T-helper 1 cell treated with Interleukin-12 subunit alpha and Interleukin-12 subunit beta and Interleukin-4 antibody, amounts not matched to agents 30 ng/mL and 1 ng/mL, for 36 hours (primary cell): ENCODE measurements at regions not wholly inside any gene's neighbourhood (a gene's known extent, or its start where the extent isn't known, plus 50 kb on each side); places are given as distances from the start of the nearest gene placed in this dataset.
"Not testable (repeated sequence)": the region's sequence is repeated elsewhere in the genome, so short reads cannot be mapped to it uniquely, and the experiment has no call there.

Source experiments
- intact Hi-C: fragments of 100-400 bp; cut with micrococcal nuclease; formaldehyde crosslinking; loops from one replicate; pipeline ENCODE4 v1.15.1; 2024

DNA sequence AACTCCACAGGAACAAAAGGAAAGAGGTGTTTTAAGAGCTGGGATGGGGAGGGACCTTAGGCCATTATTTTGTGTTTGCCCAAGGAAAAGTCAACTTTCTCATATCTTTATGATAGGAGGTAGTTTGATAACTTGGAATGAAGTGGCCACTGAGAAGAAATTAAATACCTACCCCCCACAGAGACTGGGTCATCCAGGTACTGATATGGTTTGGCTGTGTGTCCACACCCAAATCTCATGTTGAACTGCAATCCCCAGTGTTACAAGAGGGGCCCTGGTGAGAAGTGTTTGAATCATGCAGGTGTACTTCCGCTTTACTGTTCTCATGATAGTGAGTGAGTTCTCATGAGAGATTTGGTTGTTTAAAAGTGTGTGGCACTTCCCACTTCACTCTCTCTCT lies 477.9 kb upstream of the KIF2B start:
- intact Hi-C loops: no loop called here

DNA sequence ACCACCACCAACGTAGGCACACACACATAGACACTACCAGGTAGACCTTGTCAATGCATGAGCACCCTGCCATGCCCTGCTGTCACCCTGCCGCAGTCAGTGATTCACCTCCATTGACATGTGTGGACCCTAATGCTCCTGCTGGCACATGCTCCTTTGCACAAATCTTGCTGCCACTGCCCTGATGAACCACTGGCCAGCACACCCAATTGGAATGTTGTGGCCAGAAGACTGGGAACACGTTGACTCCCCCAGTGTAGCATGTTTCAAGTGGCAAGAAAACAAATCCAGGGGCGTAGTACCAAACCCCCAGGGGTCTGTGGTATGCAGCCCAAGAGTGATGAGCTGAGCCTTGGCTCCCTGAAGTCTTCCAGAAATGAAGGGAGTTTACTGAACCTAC lies 486.4 kb upstream of the KIF2B start:
- intact Hi-C loops: no loop called here

DNA sequence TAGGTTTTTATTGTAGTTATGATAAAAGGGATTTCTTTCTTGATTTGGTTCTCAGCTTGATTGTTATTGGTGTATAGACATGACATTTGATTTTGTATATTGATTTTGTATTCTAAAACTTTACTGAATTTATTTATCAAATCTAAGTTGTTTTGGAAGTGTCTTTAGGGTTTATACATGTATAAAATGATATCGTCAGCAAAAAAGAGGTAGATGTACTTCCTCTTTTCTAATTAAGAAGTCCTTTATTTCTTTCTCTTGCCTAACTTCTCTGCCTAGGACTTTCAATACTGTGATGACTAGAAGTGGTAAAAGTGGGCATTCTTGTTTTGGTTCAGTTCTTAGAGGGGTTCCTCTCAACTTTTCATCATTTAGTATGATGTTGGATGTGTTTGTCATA lies 487.3 kb upstream of the KIF2B start:
- intact Hi-C loops: no loop called here

DNA sequence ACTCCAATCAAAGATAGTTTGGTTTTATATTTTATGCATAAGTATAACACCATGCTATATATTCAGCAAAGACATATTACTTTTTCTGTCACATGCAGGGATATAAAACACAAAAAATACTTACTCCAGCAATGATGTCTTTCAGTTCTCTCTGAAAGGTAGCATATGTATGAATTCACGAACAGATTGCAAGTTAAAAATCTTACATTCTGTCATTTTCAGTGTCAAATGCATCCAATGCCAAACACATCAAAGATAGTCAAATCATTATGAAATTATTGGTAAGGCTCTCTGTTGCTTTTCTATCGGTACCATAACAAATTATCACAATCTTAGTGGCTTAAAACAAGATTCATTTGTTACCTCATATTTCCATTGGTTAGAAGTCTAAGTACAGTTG lies 492.0 kb upstream of the KIF2B start:
- intact Hi-C loops: no loop called here

DNA sequence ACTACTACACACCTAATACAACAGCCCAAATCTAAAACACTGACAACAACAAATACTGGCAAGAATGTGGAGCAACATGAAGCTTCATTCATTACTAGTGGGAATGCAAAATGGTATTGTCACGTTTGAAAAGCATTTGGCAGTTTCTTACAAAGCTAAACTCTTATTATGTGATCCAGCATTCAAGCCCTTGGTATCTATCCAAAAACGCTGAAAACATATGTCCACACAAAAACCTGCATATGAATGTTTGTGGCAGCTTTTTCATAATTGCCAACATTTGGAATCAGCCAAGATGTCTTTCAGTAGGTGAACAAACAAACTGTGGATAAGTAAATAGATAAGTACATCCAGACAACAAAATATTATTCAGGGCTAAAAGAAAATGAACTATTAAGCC lies 501.1 kb upstream of the KIF2B start:
- intact Hi-C loops: no loop called here

DNA sequence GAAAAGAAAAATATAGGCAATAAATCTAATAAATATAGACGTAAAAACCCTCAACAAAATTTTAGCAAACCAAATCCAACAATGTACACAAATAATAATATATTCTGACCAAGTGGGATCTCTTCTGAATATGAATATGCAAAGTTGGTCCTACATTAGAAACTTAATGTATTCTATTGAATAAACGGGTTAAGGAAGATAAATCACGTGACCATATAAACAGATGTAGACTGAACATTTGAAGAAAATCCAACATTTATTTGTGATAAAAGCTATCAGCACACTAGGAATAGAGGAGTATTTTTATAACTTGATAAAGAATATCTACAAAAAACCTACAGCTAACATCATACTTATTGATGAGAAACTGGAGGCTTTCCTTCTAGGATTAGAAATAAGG lies 502.8 kb upstream of the KIF2B start:
- intact Hi-C loops: no loop called here

DNA sequence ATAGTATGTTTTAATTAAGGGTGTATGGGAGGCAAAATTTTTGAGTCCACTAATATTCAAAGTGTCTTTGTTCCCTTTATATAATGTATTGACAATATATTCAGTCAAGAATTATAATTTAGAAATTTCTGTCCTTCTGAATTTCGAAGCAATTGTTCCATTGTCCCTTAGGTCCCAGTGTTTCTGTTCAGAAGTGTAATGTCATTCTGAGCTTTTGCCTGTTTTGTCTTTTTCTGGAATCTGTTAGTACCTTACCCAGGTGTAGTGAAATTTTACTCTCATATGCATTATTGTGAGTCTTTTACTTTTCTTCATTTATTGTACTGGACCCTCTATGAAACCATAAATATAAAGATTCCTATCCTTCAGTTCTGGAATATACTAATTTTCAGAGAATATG lies 505.7 kb upstream of the KIF2B start:
- intact Hi-C loops: no loop called here

DNA sequence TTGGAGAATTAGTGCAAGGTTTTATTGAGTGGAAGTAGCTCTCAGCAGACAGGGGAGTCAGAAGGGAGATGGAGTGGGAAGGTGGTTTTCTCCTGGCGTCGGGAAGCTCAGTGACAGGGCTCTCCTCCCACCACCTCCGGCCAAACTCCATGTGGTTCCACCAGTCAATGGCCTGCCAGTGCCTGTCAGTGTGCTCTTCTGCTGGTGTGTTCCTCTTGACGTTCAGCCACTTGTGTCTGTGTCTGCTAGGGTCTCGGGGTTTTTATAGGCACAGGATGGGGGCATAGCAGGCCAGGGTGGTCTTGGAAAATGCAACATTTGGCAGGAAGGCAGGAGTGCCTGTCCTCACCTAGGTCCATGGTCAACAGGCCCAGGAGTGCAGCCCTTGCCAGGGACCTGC lies 506.7 kb upstream of the KIF2B start:
- intact Hi-C loops: no loop called here

DNA sequence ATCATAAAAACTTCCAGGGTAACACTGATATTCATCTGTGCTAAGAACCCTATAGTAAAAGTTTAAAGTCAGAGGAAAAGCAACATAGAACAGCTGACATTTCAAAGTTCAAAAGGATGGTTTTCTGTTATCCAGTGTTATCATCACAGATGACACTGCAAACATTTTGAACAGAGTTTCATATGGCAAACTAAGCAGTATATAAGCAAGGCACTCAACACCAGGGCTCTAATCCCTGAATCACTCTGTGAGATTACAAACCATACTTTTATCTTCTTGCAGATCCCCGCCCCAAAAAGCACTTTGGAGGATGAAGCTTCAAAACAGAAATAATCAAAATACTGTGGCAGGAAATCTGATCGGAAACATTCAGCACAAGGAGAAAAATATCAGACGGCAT lies 508.2 kb upstream of the KIF2B start:
- intact Hi-C loops: no loop called here

DNA sequence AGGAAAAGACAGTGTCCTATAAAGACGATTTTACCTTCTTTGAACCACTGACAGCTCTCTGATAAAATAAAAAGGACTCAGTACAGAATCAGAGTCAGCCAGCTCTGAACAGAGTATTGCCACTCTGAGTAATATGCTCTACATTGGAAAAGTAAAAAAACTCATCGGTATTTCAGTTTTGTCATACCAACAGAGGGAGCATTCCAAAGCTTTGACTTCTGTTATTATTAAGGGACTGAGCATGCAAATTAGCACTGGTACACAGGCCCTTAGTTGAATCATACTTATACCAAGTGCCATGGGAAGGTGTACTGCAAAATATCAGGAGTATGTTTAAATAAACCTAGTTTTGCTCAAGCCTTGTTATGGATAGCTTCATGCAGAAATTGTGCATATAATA lies 509.0 kb upstream of the KIF2B start:
- intact Hi-C loops: no loop called here

DNA sequence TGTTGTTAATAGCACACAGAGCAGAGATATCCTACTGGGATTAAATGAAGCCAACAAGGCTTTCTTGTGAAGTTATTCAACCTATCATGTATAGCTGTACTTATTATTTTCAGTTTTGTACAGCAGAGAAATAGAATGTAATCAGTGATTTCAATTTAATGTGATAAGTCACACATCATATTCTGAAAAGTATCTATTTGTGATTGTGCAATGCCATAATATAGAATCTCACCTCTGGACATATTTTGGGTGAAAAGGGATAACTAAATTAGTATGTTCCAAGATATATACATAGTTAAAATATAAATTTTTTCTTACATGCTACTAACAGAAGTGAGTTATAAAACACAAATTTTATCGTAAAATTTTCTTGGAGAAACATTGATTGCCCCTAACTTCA lies 544.3 kb upstream of the KIF2B start:
- intact Hi-C loops: no loop called here

DNA sequence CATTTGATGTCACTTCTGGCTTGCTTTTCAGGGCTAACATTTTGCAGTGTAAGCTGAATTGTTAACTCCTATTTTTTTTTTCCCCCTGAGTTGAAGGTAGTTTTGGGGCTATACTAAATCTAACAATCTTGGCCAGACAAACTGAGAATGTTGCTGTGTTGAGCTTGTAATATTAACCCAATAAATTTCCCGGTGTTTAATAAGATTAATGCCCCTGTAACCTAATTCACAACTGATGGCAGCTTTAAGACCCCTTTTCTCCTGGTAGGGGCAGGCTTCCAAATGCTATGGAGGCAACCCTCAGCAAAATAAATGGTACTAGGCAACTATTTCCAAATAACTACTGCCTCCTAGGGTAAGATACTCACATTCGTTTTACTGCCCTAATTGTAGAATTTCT lies 549.6 kb upstream of the KIF2B start:
- intact Hi-C loops: no loop called here

DNA sequence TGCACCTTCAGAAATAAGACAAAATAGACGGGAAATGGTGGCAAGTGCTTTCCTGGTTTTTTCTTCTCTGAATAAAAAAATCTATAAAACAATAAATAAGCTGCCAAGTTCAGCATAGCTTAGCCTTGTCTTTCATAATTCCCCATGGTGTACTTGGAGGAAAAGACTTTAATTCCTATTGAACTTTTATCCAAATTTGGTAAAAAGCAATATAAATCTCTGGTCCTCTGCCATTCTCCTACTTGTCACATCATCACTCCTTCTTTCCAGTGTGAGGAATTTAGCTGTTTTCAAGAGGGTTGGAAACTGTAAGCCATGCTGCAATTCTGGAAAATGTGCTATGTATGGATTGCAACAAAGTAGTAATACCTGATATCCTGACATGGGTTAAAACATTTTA lies 551.8 kb upstream of the KIF2B start:
- intact Hi-C loops: no loop called here

DNA sequence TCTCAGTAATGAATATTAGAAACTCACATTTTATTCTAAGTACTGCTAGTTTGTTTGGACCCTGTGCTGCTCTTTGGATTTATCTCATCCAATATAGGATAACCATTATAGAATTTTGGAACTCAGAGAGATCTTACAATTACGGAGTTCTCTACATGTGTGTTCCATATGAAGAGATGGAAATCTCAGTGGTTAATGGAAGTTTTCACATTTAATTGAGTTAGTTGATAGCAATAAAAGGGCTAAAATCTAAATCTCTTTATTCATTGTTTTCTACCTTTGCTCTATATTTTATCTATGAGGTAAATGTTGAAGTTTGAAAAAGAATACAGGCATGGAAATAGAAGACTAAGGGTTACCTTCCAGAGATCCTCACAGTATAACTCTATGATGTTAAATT lies 558.0 kb upstream of the KIF2B start:
- intact Hi-C loops: no loop called here

DNA sequence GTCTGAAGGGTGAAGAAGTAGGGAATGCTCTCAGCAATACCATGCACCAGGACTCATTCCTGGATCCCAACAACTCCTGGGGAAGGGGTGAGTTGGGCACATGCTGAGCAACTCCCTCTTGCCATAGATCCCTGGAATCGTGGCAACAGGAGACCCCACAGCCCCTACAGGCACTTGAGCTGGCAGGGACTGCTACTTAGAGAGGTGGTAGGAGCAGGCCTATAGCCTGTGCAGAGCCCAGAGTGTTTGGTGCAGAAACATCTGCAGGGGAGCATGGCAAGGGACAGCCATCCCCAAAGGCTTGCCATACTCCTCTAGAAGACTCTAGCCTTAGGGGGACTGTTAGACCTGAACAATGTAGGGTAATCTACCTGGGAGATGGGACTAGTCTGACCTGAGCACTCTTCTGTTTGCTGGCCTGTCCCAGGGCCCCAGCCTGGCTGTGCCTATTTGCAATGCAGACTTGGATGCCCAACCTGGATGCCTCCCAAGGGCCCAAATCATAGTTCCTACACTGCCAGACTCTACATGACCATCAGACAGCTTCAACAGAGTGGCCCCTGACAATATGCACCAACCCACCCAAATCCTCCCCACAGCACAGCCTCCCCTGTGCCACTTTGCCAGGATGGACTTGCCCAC lies 568.6 kb upstream of the KIF2B start:
- intact Hi-C loops: no loop called here

DNA sequence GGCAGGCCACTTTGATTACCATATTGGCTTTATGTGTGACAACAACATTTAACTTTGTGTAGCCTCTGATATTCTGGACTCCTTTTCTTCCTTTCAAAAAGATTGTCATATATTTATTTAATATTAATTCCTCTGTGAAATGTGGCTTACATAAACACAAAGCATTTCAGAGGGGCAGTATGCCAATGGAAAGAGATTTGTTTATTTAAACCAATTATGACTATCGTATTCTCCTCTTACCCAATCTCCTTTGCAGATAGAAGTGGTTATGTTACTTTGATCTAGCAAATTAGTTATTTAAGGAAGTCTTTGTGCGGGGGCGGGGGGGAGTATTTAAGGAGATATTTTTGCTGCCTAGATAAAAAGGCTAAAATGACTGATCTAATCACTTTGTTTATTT lies 573.7 kb upstream of the KIF2B start:
- intact Hi-C loops: no loop called here

DNA sequence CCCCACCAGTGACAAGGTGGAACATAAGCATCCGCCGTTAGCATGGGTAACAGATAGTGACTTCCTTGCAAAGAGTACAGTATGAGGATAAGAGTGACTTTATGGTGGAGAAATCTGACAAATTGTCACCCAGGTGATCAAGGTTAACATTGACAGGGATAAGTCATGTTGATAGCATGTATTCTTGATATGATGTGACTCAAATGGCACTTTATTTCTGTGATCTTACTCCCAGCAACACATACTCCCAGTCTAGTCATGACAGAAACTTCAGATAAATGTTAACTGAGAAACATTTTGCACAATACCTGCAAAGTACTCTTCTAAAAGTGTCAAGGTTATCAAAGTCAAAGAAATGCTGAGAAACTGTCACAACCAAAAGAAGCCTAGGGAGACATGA lies 588.6 kb upstream of the KIF2B start:
- intact Hi-C loops: no loop called here

DNA sequence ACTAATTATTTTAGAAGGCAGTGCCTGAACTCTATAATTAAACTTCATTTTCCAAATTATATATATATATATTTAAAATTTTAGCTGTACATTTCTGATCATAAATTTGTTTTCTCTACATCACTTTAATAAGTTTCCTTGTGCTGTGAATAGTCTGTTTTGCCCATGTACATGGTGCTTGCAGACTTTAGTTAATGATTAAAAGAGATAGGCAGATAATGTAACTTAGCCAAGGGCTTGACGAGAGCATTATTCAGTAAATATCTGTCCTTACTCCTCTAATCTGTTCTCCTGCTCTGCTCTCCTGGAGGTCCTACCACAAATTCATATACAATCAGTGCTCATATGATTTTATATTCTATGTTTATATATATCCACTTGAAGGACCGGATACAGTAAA lies 595.2 kb upstream of the KIF2B start:
- intact Hi-C loops: no loop called here

DNA sequence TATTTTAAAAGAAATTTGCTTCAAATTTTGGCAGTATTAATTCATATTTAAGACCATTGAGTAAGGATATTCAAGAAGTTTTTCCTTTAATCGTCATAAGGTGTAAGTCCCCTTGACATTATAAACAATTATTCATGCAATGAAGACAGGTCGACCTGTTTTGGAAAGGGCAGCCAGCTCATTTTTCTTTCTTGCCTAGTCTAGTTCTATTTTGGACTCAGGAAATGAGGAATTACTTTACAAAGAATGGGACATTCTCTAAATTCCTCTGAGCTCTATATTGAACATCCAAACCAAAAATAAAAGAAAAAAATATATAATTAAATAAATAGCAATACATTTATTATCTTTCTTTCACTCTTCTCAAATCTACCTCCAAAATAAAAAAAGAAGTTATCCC lies 595.6 kb upstream of the KIF2B start:
- intact Hi-C loops: no loop called here

DNA sequence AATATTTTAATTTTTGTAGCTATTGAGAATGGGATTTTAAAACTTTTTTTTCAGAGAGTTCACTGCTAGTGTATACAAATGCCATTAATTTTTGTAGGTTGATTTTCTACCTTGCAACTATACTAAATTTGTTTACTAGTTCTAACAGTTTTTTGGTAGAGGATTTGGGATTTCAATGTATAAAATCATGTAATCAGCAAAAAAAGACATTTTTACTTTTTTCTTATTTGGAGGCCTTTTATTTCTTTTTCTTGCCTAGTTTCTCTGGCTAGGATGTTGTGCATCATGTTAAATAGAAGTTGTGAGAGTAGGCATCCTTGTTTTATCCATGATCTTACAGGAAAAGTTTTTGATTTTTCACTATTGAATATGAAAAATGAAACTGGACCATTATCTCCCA lies 602.9 kb upstream of the KIF2B start:
- intact Hi-C loops: no loop called here

DNA sequence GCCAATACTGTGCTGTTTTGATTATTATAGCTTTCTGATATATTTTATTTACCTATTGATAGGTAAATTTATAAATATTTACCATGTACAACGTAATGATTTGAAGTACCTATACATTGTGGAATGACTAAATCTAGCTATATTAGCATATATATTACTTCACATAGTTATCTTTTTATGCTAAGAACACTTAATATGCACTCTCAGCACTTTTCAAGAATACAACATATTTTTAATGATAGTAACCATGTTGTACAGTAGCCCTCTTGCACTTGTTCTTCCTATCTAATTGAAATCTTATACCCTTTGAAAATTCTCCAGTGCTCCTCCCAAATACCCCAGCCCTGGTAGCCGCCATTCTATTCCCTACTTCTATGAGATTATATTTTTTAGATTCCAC lies 604.0 kb upstream of the KIF2B start:
- intact Hi-C loops: no loop called here

DNA sequence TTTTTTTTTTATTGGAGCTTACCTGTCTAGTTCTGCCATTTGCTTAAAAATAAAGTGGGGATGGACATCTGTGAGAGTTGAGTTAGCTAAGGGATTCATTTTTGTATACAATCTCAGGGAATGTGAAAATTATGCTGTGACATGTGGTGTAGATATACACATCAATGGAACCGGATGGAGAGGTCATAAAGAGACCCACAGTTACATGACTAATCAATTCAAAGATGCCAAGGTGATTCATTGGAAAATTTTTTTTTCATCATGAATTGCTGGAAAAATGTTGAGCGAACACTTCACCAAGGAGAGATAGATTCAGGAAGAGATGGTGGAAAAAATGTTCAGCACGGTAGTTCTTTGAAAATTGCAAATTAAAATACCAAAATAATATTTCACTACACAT lies 605.4 kb upstream of the KIF2B start:
- intact Hi-C loops: no loop called here

DNA sequence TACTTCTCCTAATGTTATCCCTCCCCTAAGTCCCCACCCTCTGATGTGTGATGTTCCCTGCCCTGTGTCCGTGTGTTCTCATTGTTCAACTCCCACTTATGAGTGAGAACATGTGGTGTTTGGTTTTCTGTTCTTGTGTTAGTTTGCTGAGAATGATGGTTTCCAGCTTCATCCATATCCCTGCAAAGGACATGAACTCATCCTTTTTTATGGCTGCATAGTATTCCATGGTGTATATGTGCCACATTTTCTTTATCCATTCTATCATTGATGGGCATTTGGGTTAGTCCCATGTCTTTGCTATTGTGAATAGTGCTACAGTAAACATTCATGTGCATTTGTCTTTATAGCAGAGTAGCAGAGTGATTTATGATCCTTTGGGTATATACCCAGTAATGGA lies 613.8 kb upstream of the KIF2B start:
- intact Hi-C loops: not testable (repeated sequence)

DNA sequence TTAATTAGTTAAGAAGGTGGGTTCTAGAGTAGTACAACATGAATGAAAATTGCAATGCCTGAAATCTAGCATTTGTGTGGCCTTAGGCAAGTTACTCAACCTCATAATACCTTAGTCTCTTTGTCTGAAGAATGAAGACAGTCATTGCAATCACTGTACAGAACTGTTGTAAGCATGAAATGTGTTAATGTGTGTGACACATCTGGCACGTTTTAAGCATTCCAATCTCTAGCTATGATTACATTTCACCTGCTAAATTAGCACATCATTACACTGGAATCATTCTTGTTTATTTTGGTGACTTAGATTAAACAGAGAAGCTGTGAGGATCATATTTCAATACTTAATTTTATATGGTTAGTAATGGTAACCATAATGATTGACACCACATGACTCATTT lies 629.7 kb upstream of the KIF2B start:
- intact Hi-C loops: no loop called here
